SIG-M5 treated with dmso at 0.1 percent for 504 hours (cell line): ENCODE measurements at regions not wholly inside any gene's neighbourhood (a gene's known extent, or its start where the extent isn't known, plus 50 kb on each side); places are given as distances from the start of the nearest gene placed in this dataset.
"Not testable (repeated sequence)": the region's sequence is repeated elsewhere in the genome, so short reads cannot be mapped to it uniquely, and the experiment has no call there.

ENCODE experiments used
- DNase-seq: peaks from one replicate; lab custom pipeline; 2025; ENCODE audit not compliant: unreplicated experiment; lab: John Stamatoyannopoulos, UW

DNA sequence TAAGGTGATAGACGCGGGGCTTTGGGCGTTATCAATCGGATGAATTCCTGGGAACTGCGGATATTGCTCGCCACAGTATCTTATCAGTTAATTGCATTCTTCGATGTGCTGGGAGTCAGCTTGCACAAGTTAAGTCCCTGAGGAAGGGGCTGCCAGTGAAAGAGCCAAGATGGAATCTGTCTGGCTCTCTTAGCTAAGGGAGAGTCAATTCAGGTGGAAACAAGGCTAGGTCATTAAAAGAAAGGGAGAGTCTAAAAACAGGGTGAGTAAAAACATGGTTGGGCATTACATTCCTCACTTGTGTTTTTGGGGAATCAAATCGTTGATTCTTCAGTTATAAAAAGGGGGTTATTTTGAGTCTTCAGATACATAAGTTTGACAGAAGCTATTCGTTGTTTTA, 196.2 kb downstream of the OTOP1 start:
- not testable (repeated sequence) for DNase-seq

GRCh38 chr4:4031446-4032135, 195.1 kb downstream of the OTOP1 start:
- not testable (repeated sequence) for DNase-seq

DNA sequence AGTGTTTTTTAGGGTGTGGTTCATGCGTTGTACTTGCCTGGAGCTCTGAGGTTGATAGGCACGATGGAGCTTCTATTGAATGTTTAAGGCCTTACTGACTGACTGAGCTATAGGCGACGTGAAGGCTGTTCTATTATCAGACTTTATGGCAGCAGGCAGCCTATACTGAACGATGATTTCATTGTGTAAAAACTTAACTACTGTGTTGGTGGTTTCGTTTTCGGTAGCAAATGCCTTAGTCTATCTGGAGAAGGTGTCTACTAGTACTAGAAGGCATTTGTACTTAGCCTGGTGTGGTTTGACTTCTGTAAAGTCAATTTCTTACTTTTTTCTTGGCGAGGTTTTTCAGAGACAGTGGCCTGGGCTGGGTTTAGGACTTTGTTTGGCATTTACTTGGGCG, 194.4 kb downstream of the OTOP1 start:
- not testable (repeated sequence) for DNase-seq

DNA sequence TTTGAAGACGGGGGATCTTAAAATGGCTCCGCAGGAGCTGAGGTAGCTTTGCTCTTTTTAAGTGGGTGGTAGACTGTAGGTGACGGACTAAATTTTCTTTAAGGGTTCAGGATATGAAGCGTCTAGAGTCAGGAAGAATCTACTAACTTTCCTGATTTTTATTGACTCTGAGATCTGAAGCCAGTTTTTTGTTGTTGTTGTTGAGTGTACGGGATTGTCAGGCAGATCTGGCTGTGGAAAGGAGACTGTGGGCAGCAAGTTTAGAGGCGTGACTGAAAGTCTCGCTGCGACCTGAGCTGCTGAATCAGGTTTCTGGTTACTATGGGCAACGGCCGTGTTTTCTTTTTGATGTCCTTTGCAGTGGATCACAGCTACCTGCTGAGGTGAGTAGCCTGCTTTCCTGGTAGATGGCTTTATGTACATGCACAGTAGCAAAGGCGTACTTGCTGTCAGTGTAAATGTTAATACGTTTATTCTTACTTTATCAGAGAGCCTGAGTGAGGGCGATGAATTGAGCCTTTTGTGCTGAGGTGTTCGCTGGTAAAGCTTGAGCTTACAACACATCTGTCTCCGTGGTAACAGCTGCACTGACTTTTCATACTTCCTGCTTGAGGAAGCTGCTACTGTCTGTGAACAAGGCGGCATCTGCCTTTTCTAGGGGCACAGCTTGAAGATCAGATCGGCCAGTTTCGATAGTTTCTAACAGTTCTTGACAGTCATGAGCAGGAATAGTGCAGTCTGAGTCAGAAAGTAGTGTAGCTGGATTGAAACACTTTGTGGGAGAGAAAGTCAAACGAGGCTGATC, 193.7 kb downstream of the OTOP1 start:
- DNase-seq, result not testable (repeated sequence)

DNA sequence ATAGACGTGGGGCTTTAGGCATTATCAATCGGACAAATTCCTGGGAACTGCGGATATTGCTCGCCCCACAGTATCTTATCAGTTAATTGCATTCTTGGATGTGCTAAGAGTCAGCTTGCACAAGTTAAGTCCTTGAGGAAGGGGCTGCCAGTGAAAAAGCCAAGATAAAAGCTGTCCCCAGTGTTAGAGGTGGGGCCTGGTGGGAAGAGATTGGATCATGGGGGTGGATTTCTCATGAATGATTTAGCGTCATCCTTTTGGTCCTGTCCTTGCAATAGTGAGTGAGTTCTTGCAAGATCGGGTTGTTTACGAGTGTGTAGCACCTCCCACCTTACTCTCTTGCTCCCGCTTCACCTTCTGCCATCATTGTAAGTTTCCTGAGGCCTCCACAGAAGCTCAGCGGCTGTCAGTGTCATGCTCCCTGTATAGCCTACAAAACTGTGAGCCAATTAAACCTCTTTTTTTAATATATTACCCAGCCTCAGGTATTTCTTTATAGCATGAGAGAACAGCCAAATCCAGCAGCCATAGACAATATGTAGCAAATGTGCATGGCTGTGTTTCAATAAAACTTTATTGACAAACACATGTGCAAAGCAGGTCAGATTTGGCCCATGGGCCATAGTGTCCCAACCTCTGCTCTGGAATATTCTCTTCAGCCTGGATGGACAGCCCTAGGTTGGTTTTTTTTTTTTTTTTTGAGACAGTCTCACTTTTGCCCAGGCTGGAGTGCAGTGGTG, 189.2 kb downstream of the OTOP1 start:
- not testable (repeated sequence) for DNase-seq

DNA sequence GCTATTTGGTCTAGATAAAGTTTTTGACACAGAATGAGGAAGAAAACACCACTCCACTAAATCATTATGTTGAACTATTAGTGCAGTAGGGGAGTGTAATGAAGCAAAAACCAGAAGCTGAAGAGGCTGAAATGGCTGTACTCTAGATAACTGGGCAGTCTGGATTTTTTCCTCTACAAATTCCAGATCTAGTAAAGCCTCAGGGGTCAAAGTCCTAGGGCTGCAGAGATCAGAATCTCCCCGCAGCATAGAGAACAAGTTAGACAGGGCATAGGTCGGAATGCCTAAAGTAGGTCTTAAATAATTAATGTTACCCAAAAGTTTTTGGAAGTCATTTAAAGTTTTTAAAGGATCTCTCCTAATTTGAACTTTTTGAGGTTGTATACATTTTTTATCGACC, 180.9 kb downstream of the OTOP1 start:
- DNase-seq, result not testable (repeated sequence)

DNA sequence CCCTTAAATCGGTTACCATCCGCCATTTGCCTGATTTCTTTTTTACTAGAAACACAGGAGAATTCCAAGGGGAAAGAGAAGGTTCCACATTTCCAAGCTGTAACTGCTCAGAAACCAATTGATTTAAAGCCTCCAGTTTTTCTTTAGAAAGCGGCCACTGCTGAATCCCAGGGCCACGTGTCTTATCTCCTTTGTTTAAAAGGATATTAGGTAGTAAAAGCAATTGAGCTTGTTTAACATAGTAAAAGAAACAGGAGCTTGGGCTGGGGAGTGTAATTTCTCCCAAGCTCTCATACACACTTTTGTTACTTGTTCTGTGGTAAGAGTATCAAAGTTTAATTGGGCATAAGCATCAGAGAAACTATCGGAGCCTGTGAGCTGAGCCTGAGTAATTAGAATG, 180.0 kb downstream of the OTOP1 start:
- not testable (repeated sequence) for DNase-seq

DNA sequence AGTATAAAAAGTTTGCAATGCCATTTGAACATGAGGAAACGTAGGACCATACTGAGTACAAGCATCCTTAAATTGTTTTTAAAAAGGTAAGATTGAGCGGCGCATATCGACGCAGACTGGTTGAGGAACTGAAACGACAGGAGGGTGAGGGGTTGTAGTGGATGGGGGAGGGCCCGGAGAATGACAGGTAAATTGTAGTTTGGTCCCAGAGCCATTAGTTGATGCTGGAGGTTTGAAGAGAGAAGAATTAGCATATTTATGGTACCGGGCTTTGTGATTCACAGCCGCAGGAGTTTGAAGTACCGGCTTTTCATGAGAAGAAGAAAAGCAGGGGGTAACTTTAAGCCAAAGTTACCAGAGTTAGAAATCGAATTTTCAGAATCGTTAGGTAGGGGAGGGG, 179.5 kb downstream of the OTOP1 start:
- DNase-seq, result not testable (repeated sequence)

DNA sequence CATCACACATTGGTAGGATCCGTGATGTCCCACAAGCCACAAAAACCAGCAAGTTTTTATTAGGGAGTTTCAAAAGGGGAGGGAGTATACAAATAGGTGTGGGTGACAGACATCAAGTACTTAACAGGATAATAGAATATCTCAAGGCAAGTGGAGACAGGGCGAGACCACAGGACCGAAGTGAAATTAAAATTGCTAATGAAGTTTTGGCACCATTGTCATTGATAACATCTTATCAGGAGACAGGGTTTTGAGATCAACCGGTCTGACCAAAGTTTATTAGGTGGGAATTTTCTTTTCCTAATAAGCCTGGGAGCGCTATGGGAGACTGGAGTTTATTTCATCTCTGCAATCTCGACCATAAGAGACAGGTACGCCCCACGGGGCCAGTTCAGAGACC, 178.5 kb downstream of the OTOP1 start:
- DNase-seq, result not testable (repeated sequence)

DNA sequence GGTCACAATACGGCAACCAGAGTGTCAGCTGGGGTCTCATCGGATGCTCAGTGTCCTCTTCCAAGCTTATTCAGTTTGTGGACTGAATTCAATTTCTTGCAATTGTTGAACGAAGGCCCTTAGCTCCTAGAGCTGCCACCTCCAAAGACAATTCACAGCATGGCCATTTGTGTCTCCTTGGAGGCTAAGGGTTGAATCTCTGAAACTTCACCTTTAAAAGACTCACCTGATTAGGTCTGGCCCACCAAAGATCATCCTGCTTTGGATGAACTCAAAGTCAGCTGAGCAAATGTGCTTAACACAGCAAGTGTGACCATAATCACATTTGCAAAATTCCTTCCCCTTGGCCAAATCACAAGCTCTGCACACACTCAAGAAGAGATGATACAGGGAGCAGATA, 175.9 kb downstream of the OTOP1 start:
- not testable (repeated sequence) for DNase-seq

GRCh38 chr4:4052933-4053332, 173.8 kb downstream of the OTOP1 start:
- not testable (repeated sequence) for DNase-seq

GRCh38 chr4:4057226-4057625, 169.5 kb downstream of the OTOP1 start:
- DNase-seq, result not testable (repeated sequence)

DNA sequence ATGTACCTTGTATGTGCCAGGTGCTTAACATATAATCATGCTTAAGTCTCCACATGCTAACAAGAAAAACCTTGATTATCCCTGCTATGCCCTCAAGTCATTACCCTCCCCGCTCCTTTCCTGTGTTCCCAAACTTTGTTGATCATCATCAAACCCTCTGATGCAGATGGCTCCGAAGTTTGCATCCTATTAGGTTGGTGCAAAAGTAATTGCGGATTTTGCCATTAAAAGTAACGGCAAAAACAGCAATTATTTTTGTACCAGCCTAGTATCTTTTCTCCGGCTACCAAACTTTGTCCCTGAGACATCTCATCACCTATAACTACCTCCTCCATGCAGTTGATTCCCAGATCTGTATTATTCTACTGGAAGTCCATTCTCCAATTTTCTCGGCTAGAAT, 142.6 kb downstream of the OTOP1 start:
- not testable (repeated sequence) for DNase-seq

DNA sequence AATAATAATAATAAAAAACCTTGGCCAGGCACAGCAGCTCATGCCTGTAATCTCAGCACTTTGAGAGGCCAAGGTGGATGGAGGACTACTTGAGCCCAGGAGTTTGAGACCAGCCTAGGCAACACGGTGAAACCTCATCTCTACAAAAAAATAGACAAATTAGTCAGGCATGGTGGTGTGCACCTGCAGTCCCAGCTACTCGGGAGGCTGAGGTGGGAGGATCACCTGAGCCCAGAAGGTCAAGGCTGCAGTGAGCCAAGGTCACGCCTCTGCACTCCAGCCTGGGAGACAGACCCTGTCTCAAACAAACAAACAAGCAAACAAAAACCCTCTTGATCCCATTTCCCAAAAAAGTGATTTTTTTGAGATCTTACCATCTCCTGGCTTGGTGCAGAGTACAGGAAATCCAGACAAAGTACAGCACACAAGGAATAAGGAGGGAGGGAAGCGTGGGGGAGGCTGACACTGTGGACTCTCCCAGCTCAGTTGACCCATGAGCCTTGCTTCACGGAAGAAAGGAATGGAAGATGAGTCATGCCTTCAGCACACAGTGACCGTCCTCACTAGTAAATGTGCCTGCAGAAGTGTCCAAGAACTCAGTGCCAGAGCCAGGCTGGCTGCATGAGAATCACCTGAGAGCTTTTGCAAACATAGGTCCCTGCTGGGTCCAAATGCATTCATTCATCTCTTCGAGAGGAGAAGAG, 136.9 kb downstream of the OTOP1 start:
- DNase-seq, result not testable (repeated sequence)

DNA sequence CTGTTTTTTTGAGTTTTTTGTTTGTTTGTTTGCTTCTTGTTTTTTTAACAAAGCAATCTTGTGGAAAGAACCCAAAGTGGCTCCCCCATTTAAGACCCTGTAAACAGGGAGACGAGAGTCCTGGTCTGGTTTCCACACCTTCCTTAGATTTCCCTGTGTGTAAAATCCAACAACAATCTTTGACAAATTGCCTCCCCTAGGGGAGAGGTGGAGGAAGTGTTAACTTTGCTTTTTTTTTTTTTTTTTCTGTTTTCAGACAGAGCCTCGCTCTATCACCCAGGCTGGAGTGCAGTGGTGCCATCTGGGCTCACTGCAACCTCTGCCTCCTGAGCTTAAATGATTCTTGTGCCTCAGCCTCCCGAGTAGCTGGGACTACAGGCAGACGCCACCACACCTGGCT, 136.0 kb downstream of the OTOP1 start:
- DNase-seq, result not testable (repeated sequence)

GRCh38 chr4:4092159-4092558, 134.6 kb downstream of the OTOP1 start:
- DNase-seq, result not testable (repeated sequence)

DNA sequence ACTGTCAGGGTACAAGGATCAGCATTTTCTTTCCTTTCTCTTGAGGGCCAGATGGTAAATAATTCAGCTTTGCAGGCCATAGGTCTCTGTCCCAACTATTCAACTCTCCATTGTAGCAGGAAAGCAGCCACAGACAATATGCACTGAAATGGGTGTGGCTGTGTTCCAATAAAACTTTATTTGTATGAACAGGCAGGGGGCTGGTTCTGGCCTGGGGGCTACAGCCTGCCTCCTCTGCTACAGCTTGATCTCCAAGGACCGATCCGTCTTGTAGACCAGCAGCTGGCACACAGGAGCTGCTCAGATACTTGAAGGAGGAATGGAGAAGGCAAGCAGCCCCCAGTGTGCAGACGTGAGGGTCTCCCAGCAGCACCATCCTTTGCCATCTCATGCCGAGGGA, 127.1 kb downstream of the OTOP1 start:
- not testable (repeated sequence) for DNase-seq

GRCh38 chr4:4106923-4107322, 119.8 kb downstream of the OTOP1 start:
- DNase-seq, result not testable (repeated sequence)

GRCh38 chr4:4107411-4108107, 119.2 kb downstream of the OTOP1 start:
- peak; percentile 6 for DNase-seq

GRCh38 chr4:4115381-4115780, 111.3 kb downstream of the OTOP1 start:
- not testable (repeated sequence) for DNase-seq
